ENCODE measurements at regions not wholly inside any gene's neighbourhood (a gene's known extent, or its start where the extent isn't known, plus 50 kb on each side); places are given as distances from the start of the nearest gene placed in this dataset.

DNA sequence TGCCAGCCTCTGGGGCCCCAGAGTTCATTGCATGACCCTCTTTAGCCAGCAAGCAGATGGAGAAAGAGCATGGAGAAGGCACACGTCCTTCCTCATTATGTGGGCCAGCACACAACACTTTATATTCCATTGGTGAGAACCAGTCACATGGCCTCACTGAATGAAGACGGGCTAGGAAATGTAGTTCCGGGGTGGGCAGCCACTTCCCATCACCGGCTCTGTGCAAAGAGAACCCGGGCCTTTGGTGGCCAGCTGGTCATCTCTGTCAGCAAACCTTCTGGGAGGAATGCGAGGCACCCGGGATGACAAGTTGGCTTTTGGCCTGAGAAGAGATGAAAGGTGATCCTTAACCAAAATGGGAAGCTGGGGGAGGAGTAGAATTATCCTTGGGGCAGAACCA, 90.2 kb upstream of the VGLL4 start:
- TF ChIP-seq EZH2 (IDR thresholded peaks at IDR 0.05; ENCODE audit: borderline replicate concordance, insufficient read depth, low read depth, low read length, poor library complexity, severe bottlenecking) (no peak), CTCF (IDR thresholded peaks at IDR 0.05) (no peak)
- ChIA-PET CTCF (interaction anchor here (0.6 kb wide), 1 partner anchor 476 kb away, joined by 3 read pairs; no protein-coding TSS in a partner anchor), POLR2A (no interaction called here)
- H3K27ac ChIP-seq (ENCODE audit: low read length in 2 of 2): no peak overlapping the region
- H3K9me3 ChIP-seq (ENCODE audit: control extremely low read depth in 1 of 3, control insufficient read depth in 2 of 3, insufficient read depth in 1 of 3, low read length in 2 of 3): no peaks in the 10 kb centered on the region
- WGBS (ENCODE audit: insufficient coverage): 98% methylated on average over 7 of the region's 7 CpGs
- no peaks in the 10 kb centered on the region for H3K36me3 ChIP-seq (replicated peaks in 1 of 2; ENCODE audit: control extremely low read depth in 1 of 2, control insufficient read depth in 1 of 2, extremely low read depth in 1 of 2, insufficient read depth in 2 of 2, low read length in 1 of 2)
- H3K79me2 ChIP-seq (ENCODE audit: control insufficient read depth, insufficient read depth, low read length): no peaks in the 10 kb centered on the region
- no peaks in the 10 kb centered on the region for H4K20me1 ChIP-seq (ENCODE audit: control insufficient read depth, insufficient read depth, low read length, poor library complexity, severe bottlenecking)
- Mint-ChIP-seq H3K4me1 (peaks cover 3% of the 10 kb centered on the region), H3K27ac (no peak overlapping the region), H3K4me3 (no peak overlapping the region), H3K27me3 (peaks cover 3% of the 10 kb centered on the region), H3K9me3 (ENCODE audit: insufficient read depth) (no peaks in the 10 kb centered on the region)
- H3K4me2 ChIP-seq (replicated peaks; ENCODE audit: low read depth, low read length, poor library complexity, severe bottlenecking): no peak overlapping the region
- H3K9ac ChIP-seq (ENCODE audit: low read length): no peak overlapping the region
- no peak overlapping the region for H3K4me3 ChIP-seq (ENCODE audit: control extremely low read depth in 1 of 5, extremely low read depth in 1 of 5, insufficient read depth in 1 of 5, low read depth in 2 of 5, low read length in 4 of 5)
- no peak for DNase-seq
- no peaks in the 10 kb centered on the region for H3K27me3 ChIP-seq (replicated peaks in 1 of 4; ENCODE audit: control extremely low read depth in 1 of 4, control insufficient read depth in 3 of 4, insufficient read depth in 4 of 4, low read length in 3 of 4)
- no peak overlapping the region for H2AFZ ChIP-seq (ENCODE audit: insufficient read depth, low read depth, low read length, poor library complexity, severe bottlenecking)
- intact Hi-C loops (cut with micrococcal nuclease): no loop called here
- H3K4me1 ChIP-seq (ENCODE audit: control insufficient read depth in 2 of 2, insufficient read depth in 2 of 2, low read length in 2 of 2): no peaks in the 10 kb centered on the region
- no peak for ATAC-seq (ENCODE audit: low read depth)

DNA sequence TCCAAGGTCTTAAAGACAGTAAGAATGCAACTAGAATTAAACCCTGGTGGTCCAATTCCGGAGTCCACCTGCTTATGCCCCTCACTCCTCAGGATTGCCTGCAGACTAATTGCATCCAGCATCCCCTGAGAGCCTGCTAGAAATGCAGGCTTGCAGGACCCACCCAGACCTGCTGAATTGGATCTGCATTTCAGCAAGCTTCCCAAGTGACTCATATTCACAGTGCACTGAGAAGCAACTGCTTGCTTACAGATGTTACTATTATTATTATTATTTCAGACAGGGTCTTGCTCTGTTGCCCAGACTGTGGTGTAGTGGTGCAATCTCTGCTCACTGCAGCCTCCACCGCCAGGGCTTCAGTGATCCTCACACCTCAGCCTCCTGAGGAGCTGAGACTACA, 83.5 kb upstream of the VGLL4 start:
- H3K79me2 ChIP-seq (ENCODE audit: control insufficient read depth, insufficient read depth, low read length): no peaks in the 10 kb centered on the region
- no peak overlapping the region for H3K4me3 ChIP-seq (ENCODE audit: control extremely low read depth in 1 of 5, extremely low read depth in 1 of 5, insufficient read depth in 1 of 5, low read depth in 2 of 5, low read length in 4 of 5)
- intact Hi-C loops (cut with micrococcal nuclease): no loop called here
- CTCF ChIA-PET: no interaction called here
- H3K9me3 Mint-ChIP-seq (ENCODE audit: insufficient read depth): no peaks in the 10 kb centered on the region
- no peak overlapping the region for H3K27ac ChIP-seq (ENCODE audit: low read length in 2 of 2)
- no peaks in the 10 kb centered on the region for H3K36me3 ChIP-seq (replicated peaks in 1 of 2; ENCODE audit: control extremely low read depth in 1 of 2, control insufficient read depth in 1 of 2, extremely low read depth in 1 of 2, insufficient read depth in 2 of 2, low read length in 1 of 2)
- no peak overlapping the region for H3K4me2 ChIP-seq (replicated peaks; ENCODE audit: low read depth, low read length, poor library complexity, severe bottlenecking)
- H3K4me3 Mint-ChIP-seq: no peak overlapping the region
- no peaks in the 10 kb centered on the region for H3K27me3 ChIP-seq (replicated peaks in 1 of 4; ENCODE audit: control extremely low read depth in 1 of 4, control insufficient read depth in 3 of 4, insufficient read depth in 4 of 4, low read length in 3 of 4)
- H3K4me1 ChIP-seq (ENCODE audit: control insufficient read depth in 2 of 2, insufficient read depth in 2 of 2, low read length in 2 of 2): peaks cover 0 to 5% of the 10 kb centered on the region in 2 donors
- H4K20me1 ChIP-seq (ENCODE audit: control insufficient read depth, insufficient read depth, low read length, poor library complexity, severe bottlenecking): no peaks in the 10 kb centered on the region
- POLR2A ChIA-PET: interaction anchor here (0.7 kb wide), 1 partner anchor 1291 kb away, joined by 5 read pairs; no protein-coding TSS in a partner anchor
- TF ChIP-seq EZH2 (IDR thresholded peaks at IDR 0.05; ENCODE audit: borderline replicate concordance, insufficient read depth, low read depth, low read length, poor library complexity, severe bottlenecking): no peak
- TF ChIP-seq CTCF (IDR thresholded peaks at IDR 0.05): no peak
- H3K4me1 Mint-ChIP-seq: peaks cover 8% of the 10 kb centered on the region
- H3K27ac Mint-ChIP-seq: no peak overlapping the region
- DNase-seq (no peak), ATAC-seq (ENCODE audit: low read depth) (no peak)
- H3K27me3 Mint-ChIP-seq: no peaks in the 10 kb centered on the region
- H3K9me3 ChIP-seq (ENCODE audit: control extremely low read depth in 1 of 3, control insufficient read depth in 2 of 3, insufficient read depth in 1 of 3, low read length in 2 of 3): no peaks in the 10 kb centered on the region
- H3K9ac ChIP-seq (ENCODE audit: low read length): no peak overlapping the region
- H2AFZ ChIP-seq (ENCODE audit: insufficient read depth, low read depth, low read length, poor library complexity, severe bottlenecking): no peak overlapping the region
- 95% methylated on average over 2 of the region's 2 CpGs for WGBS (ENCODE audit: insufficient coverage)

Data from B cell (primary cell).